PC-3 (cell line): ENCODE measurements at regions not wholly inside any gene's neighbourhood (a gene's known extent, or its start where the extent isn't known, plus 50 kb on each side); places are given as distances from the start of the nearest gene placed in this dataset.
"Not testable (repeated sequence)": the region's sequence is repeated elsewhere in the genome, so short reads cannot be mapped to it uniquely, and the experiment has no call there.

ENCODE experiments used
- ATAC-seq: fragments of 200-7000 bp; cut with Tn5 transposase; 2 replicates; pipeline ENCODE4 v1.9.1; 2020; ENCODE audit warnings: mild to moderate bottlenecking, moderate library complexity
- BruUV-seq: library from RNA; stranded (reverse); fragments of 400-500 nt; replicated peaks from 2 replicates; lab custom pipeline; 2021; lab: Mats Ljungman, UMichigan
- CTCF ChIA-PET: fragments of 300-600 bp; sonication (Branson Sonifier 250); formaldehyde crosslinking; loops from one replicate; lab custom pipeline; 2022; ENCODE audit warnings: antibody characterized with exemption; lab: Charles Lee
- POLR2A ChIA-PET: fragments of 300-600 bp; sonication (Branson Sonifier 250); formaldehyde crosslinking; loops from one replicate; lab custom pipeline; 2022; ENCODE audit warnings: antibody characterized with exemption; ENCODE audit not compliant: unreplicated experiment; lab: Charles Lee
- DNase-seq: peaks from one replicate; pipeline ENCODE4 v3.0.0-alpha.2; 2015
- H2AFZ ChIP-seq: fragments of 300-600 bp; sonication (generic); 2 replicates; pipeline ENCODE4 v1.6.0; 2016; ENCODE audit warnings: antibody characterized with exemption, low read length
- H3F3A ChIP-seq: fragments of 300-600 bp; sonication (generic); one replicate; pipeline ENCODE4 v1.6.0; 2017; ENCODE audit warnings: antibody characterized with exemption, low read length, control low read depth, mild to moderate bottlenecking; ENCODE audit not compliant: unreplicated experiment
- H3K27ac ChIP-seq: fragments of 300-600 bp; sonication (generic); 2 replicates; pipeline ENCODE4 v1.5.1; 2016; ENCODE audit warnings: mild to moderate bottlenecking, low read length
- H3K27me3 ChIP-seq: fragments of 300-600 bp; sonication (generic); 2 replicates; pipeline ENCODE4 v1.6.1; 2016; ENCODE audit warnings: low read length, mixed read lengths
- H3K36me3 ChIP-seq: fragments of 300-600 bp; sonication (generic); 2 replicates; pipeline ENCODE4 v1.6.1; 2016; ENCODE audit warnings: low read depth, mixed run types, low read length, mixed read lengths
- H3K4me1 ChIP-seq: fragments of 300-600 bp; sonication (generic); 2 replicates; pipeline ENCODE4 v1.5.1; 2016; ENCODE audit warnings: low read length; ENCODE audit not compliant: insufficient read depth
- H3K4me2 ChIP-seq: fragments of 300-600 bp; sonication (generic); 2 replicates; pipeline ENCODE4 v1.6.0; 2016; ENCODE audit warnings: low read length
- H3K4me3 ChIP-seq: fragments of 300-600 bp; sonication (generic); 2 replicates; pipeline ENCODE4 v1.5.1; 2016; ENCODE audit warnings: mild to moderate bottlenecking, low read length, mixed read lengths
- H3K79me2 ChIP-seq: fragments of 300-600 bp; sonication (generic); 2 replicates; pipeline ENCODE4 v1.6.1; 2017; ENCODE audit warnings: low read length, mixed read lengths
- H3K9ac ChIP-seq: fragments of 300-600 bp; sonication (generic); 2 replicates; pipeline ENCODE4 v1.6.0; 2016; ENCODE audit warnings: mild to moderate bottlenecking, low read length
- H3K9me2 ChIP-seq: fragments of 300-600 bp; sonication (generic); replicated peaks from 2 replicates; pipeline ENCODE4 v1.6.1; 2016; ENCODE audit warnings: mixed run types, low read length, mixed read lengths
- H3K9me3 ChIP-seq: fragments of 300-600 bp; sonication (generic); 2 replicates; pipeline ENCODE4 v1.6.1; 2016; ENCODE audit warnings: low read length, mixed read lengths
- H4K20me1 ChIP-seq: fragments of 300-600 bp; sonication (generic); 2 replicates; pipeline ENCODE4 v1.6.1; 2016; ENCODE audit warnings: low read length, mixed read lengths
- EZH2 ChIP-seq: fragments of 300-600 bp; sonication (generic); IDR thresholded peaks from one replicate; pipeline ENCODE4 v1.6.1; 2017; ENCODE audit warnings: antibody characterized with exemption, mild to moderate bottlenecking, low read length; ENCODE audit not compliant: unreplicated experiment
- EZH2phosphoT487 ChIP-seq: fragments of 300-600 bp; sonication (generic); IDR thresholded peaks from 2 replicates; pipeline ENCODE4 v1.6.1; 2018; ENCODE audit warnings: mild to moderate bottlenecking, antibody characterized with exemption, low read length, borderline replicate concordance
- intact Hi-C: fragments of 100-400 bp; cut with micrococcal nuclease; formaldehyde crosslinking; loops from 2 replicates; pipeline ENCODE4 v1.9.0; 2023
- TF ChIP-seq, protein P1 (sequence below): fragments of 300-600 bp; sonication (generic); conservative IDR thresholded peaks from 2 replicates; pipeline ENCODE4 v1.5.1; 2017; ENCODE audit warnings: antibody characterized with exemption, low read depth, mild to moderate bottlenecking, low read length

GRCh38 chrX:40788698-40789097 lies 53.4 kb upstream of the MED14 start:
- CTCF ChIA-PET, H3K27me3 ChIP-seq, H2AFZ ChIP-seq, BruUV-seq, H3K4me3 ChIP-seq, H3F3A ChIP-seq, H3K9me3 ChIP-seq, H3K4me2 ChIP-seq, intact Hi-C loops, H4K20me1 ChIP-seq, POLR2A ChIA-PET, H3K9ac ChIP-seq, H3K27ac ChIP-seq, H3K79me2 ChIP-seq, H3K36me3 ChIP-seq, ATAC-seq, H3K9me2 ChIP-seq, DNase-seq: not testable (repeated sequence)
- H3K4me1 ChIP-seq = peaks cover 19% of the 10 kb centered on the region

GRCh38 chrX:40792433-40792832 lies 57.1 kb upstream of the MED14 start:
- intact Hi-C loops = loop anchor here (5.0 kb wide), 1 partner anchor 75 kb away; no protein-coding TSS in a partner anchor
- CTCF ChIA-PET = interaction anchor here (0.6 kb wide), 1 partner anchor 58 kb away, joined by 3 read pairs; no protein-coding TSS in a partner anchor

DNA sequence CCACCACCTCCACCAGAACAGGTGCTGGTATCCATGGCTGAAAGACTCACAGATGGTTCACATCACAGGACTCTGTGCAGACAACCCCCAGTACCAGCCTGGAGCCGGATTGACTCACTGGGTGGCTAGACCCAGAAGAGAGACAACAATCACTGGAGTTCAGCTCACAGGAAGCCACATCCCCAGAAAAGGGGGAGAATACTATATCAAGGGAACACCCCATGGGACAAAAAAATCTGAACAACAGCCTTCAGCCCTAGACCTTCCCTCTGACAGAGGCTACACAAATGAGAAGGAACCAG lies 59.4 kb upstream of the MED14 start:
- peak overlapping the region; percentile 49 for H3K4me2 ChIP-seq
- CTCF ChIA-PET = interaction anchor here (2.0 kb wide), 1 partner anchor 142 kb away, joined by 27 read pairs; no protein-coding TSS in a partner anchor
- peak; percentile 23; the same call in 1 of the 2 replicates for ATAC-seq
- H4K20me1 ChIP-seq, H3F3A ChIP-seq, H3K9me2 ChIP-seq, BruUV-seq, H3K4me1 ChIP-seq, H3K36me3 ChIP-seq, H3K9me3 ChIP-seq, H3K4me3 ChIP-seq, POLR2A ChIA-PET, H3K27me3 ChIP-seq, H3K79me2 ChIP-seq: not testable (repeated sequence)
- intact Hi-C loops = loop anchor here (1.0 to 5.0 kb wide), 3 partner anchors 60 to 143 kb away; partner anchors contain the start of gene MED14
- H3K27ac ChIP-seq = peak overlapping the region; percentile 85
- H3K9ac ChIP-seq = peak overlapping the region; percentile 67
- peak; percentile 17 for DNase-seq
- peak overlapping the region; percentile 84 for H2AFZ ChIP-seq

More at GRCh38 chrX:40792433-40792832, 57.1 kb upstream of the MED14 start:
- TF ChIP-seq EZH2phosphoT487 (no peak), EZH2 (no peak)
- TF ChIP-seq, protein P1, sequence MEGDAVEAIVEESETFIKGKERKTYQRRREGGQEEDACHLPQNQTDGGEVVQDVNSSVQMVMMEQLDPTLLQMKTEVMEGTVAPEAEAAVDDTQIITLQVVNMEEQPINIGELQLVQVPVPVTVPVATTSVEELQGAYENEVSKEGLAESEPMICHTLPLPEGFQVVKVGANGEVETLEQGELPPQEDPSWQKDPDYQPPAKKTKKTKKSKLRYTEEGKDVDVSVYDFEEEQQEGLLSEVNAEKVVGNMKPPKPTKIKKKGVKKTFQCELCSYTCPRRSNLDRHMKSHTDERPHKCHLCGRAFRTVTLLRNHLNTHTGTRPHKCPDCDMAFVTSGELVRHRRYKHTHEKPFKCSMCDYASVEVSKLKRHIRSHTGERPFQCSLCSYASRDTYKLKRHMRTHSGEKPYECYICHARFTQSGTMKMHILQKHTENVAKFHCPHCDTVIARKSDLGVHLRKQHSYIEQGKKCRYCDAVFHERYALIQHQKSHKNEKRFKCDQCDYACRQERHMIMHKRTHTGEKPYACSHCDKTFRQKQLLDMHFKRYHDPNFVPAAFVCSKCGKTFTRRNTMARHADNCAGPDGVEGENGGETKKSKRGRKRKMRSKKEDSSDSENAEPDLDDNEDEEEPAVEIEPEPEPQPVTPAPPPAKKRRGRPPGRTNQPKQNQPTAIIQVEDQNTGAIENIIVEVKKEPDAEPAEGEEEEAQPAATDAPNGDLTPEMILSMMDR = no peak
- Histone ChIP-seq H4K20me1 (no peaks in the 10 kb centered on the region), H3F3A (no peaks in the 10 kb centered on the region), H2AFZ (no peak overlapping the region), H3K4me2 (no peak overlapping the region), H3K4me1 (peaks cover 10% of the 10 kb centered on the region), H3K9ac (no peak overlapping the region), H3K79me2 (no peaks in the 10 kb centered on the region), H3K4me3 (no peak overlapping the region), H3K36me3 (no peaks in the 10 kb centered on the region), H3K27ac (no peak overlapping the region), H3K9me3 (no peaks in the 10 kb centered on the region), H3K27me3 (no peaks in the 10 kb centered on the region), H3K9me2 (no peaks in the 10 kb centered on the region)
- POLR2A ChIA-PET = no interaction called here
- DNase-seq (no peak), ATAC-seq (no peak)
- no TSS peak for BruUV-seq

- BruUV-seq, CTCF ChIA-PET: not testable (repeated sequence)
Observed at GRCh38 chrX:40799745-40800144, 64.4 kb upstream of the MED14 start.

More at GRCh38 chrX:40799745-40800144, 64.4 kb upstream of the MED14 start:
- H3K79me2 ChIP-seq, H3K9ac ChIP-seq, H2AFZ ChIP-seq, H3K27me3 ChIP-seq, POLR2A ChIA-PET, H3K9me3 ChIP-seq, DNase-seq, H3K4me2 ChIP-seq, H3K36me3 ChIP-seq, H3K4me1 ChIP-seq, H3K9me2 ChIP-seq, H3F3A ChIP-seq, H3K27ac ChIP-seq, H3K4me3 ChIP-seq, intact Hi-C loops, H4K20me1 ChIP-seq, ATAC-seq: not testable (repeated sequence)
